DOHH2 (cell line): ENCODE measurements at regions not wholly inside any gene's neighbourhood (a gene's known extent, or its start where the extent isn't known, plus 50 kb on each side); places are given as distances from the start of the nearest gene placed in this dataset.

Source experiments
- CTCF ChIP-seq: fragments of 200-600 bp; sonication (generic); IDR thresholded peaks from one replicate; pipeline ENCODE4 v1.5.1; 2014; ENCODE audit warnings: antibody characterized with exemption, mild to moderate bottlenecking, low read depth, low read length; ENCODE audit not compliant: poor library complexity, severe bottlenecking
- EZH2phosphoT487 ChIP-seq: fragments of 200-600 bp; sonication (generic); IDR thresholded peaks from 2 replicates; pipeline ENCODE4 v1.6.1; 2017; ENCODE audit warnings: borderline replicate concordance, mild to moderate bottlenecking, antibody characterized with exemption, low read length, moderate library complexity, mixed read lengths

DNA sequence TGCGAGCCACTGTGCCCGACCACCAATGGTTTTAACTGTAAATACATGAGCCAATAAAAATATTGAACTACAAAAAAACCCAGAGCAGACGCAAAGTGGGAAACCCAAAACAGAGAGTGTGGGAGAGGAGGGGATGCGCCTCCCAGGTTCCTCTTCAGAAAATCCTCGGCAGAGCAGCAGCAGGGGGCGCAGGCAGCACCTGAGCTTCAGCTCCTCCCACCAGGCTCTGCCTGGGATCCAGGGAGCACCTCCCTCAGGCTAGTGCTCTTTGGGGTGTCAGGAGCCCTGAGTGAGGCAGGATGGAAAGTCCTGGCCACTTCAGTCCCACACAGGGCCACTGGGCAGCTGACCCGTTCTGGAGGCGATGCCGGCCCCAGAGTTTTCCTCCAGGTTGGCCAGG is 536.9 kb upstream of the CDH4 start:
- TF ChIP-seq CTCF (no peak), EZH2phosphoT487 (no peak)
